Stimulated activated CD4-positive, alpha-beta T cell treated with anti-CD3 and anti-CD28 coated beads, Interleukin-1b, Interleukin-23, amount 100 ng/mL, for 4 hours (primary cell): ENCODE measurements at regions not wholly inside any gene's neighbourhood (a gene's known extent, or its start where the extent isn't known, plus 50 kb on each side); places are given as distances from the start of the nearest gene placed in this dataset.

Source experiments
- DNase-seq, 2 donors: peaks; one replicate each; pipeline ENCODE4 v3.0.0-alpha.2; 2020; ENCODE audit warnings: low read depth in 2 of 2

DNA sequence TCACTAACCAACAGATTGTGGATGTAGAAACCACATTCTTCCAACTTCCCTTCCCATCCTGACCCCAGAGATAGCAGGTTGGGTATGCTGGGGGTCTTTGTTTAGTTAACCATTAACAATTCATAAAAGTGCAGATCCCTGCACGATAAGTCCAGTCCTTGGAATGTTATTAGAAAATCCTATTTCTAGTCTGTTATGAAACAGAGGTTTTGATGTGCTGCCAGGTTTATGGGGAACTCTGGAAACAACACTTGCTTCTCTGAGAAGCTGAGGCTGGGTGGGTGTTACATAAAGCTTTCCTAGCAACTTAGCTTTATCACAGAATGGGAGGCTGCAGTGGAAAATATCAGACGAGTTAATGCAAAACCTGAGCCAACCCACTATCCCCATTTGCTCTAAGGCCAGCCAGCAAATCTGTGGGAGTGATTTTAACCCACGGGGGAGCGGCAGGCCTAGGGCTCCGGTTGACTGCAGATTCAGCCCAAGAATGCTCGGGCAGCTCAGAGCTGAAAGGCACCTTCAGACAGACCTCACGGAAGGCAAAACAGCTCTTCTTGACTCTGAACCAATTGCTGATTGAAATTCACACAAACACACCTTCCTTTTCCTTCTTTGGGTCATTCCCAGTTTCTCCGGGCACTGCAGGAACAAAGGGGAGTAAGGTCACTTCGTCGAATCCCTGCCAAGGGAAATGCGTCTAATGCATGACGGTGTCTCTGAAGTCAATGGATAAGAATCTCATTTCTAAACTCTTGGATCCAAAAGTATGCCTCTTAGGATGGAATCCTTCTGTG lies 111.7 kb upstream of the IRF2BP2 start:
- DNase-seq, result no peak

GRCh38 chr1:234720709-234721441 lies 110.9 kb upstream of the IRF2BP2 start:
- no peak for DNase-seq

DNA sequence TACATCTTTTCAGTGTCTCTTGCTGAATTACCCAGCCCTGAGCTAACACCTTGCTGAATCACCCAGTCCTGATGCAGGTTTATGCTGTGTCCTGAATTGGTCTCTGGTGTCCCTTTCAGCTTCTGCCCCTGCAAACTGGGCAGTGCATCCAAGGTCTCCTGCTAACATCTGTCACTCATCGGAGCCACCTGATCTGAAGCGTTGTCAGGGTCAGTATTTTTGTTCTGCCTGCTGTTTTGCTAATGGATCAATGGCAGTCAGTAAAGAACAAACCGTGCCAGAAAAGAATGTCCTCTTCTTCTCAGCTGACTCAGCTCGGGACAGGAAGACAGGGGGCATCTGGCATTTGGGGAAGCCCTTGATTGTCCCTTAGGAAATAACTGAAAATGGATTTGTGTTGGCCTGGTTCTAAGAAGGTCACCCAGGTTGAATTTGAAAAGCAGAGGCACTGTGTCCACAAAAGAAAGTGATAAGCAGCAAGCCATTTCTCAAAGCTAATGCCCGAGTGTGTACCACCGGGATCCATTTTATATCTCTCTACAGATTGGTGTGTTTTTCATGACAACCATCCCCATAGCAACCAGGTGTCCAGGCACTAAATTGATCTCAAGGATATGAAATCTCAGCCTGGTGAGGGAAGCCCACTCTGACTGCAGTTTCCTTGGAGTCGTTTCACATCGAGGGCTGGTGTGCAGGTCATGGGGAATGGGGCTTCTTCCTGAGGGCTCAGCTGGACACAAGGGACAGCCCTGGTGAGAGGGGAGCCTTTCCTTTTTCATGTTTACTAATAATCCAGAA lies 109.7 kb upstream of the IRF2BP2 start:
- no peak for DNase-seq

- DNase-seq, result no peak
These were observed 108.8 kb upstream of the IRF2BP2 start for GRCh38 chr1:234718496-234719453.

DNA sequence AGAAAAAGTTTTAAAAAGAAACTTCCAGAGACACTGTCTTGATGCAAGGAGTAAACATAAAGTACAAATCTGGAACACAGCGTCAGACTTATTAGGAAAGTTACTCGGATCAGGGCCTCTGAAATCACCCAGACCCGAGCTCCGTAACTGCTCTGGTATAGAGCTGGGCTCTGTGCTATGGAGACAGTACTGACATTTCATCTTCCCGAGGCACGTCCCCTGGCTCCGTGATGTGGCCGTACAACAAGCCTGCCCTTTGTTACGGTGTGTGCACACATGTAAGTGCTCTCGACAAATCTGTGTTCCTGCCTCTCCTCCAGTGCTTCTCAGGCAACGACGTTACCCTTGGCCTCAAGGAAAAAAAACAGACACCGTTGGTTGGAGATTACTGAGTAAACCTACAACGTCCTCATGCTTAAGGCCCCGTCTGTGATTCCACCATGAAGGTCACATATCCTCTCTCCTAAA lies 107.0 kb upstream of the IRF2BP2 start:
- no peak for DNase-seq

GRCh38 chr1:234715252-234716014 lies 105.5 kb upstream of the IRF2BP2 start:
- DNase-seq, result no peak

DNA sequence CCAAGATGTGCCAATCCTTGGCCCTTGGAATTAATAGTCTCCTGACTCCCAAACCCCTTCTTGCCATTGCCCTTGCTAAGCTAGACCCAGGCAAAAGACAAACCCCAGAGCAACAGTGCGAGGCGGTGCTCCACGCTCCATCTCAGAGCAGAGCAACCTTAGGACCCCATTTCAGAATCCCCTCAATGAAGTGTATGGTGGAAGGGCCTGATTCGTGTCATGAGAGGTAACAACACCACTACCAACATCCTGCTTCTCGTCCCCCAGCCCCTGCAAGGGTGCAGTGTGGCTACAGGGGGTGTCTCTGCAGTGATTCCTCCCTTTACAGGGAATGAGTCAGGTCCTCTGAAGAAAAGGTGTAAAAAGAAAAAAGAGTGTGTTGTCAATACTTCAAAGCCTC lies 103.9 kb upstream of the IRF2BP2 start:
- DNase-seq, result no peak

DNA sequence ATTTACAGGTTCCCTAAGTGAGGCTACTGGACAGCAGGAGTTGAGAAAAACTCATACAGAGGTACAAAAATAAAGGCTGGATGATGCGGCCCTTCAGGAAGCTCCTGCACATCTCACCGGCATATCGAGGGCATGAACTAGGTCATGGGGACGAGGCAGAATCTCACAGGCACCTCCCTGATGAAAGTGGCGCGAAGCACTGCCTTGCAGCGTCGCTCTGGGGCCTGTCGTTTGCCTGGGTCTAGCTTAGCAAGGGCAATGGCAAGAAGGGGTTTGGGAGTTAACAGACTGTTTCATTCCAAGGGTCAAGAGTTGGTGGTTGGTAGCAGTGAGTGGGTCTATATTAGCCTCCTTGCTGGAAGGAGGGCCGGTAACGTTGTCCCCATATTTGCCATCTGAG lies 103.5 kb upstream of the IRF2BP2 start:
- DNase-seq, result no peak

- no peak for DNase-seq
These were observed 102.9 kb upstream of the IRF2BP2 start for GRCh38 chr1:234712891-234713305.

DNA sequence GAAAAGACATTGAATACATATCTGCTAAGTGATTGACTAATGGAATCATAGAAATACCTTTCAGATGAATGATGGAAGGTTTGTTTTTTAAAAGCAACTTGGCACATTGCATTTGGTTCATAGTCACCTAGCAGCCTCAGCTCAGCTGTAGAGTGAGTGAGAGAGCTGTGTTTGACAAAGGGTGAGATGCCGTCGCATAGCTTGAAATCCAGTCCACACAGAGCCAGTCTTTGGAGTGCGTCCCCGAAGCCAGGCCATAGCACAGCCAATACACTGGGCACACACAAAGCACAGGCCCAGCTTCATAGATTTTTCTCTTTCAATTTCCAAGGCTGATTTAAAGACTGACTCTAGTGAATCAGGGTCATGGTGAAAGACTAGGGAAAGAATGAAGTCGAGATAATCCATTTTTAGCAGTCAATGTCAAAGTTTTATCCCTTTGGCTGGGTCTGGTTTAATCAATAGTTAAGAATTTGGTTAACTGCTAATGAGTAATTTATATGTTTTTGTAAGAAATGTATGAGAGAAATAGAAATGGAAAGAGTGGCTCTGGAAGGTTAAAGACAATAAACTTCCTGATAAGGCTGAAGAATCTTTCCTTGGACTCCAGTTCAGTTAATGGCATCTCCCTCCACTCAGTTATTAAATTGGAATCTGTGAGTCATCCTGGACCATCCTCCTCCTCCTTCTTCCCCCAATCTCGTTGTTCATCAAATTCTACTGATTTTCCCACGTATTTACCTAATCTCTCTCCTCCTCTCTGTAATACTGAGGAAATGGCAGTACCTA lies 101.2 kb upstream of the IRF2BP2 start:
- DNase-seq, result no peak

DNA sequence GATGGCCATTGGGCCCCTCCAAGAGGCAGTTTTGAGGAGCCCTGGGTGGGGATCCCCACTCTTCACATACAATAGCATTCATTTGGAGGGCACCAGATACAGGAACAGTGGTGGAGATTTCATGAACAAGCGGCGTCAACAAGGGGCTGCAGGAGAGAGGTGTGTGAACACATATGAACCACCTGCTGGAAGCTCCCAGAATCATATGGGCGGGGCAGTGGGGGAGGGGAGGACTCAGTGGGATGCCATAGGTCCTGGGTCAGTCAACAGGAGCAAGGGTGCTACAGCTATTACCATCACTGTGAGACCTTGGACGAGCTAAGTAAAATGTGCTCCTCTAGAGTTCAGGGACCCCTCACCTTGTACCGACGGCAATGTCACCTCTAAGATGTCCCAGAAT lies 100.4 kb upstream of the IRF2BP2 start:
- no peak for DNase-seq

DNA sequence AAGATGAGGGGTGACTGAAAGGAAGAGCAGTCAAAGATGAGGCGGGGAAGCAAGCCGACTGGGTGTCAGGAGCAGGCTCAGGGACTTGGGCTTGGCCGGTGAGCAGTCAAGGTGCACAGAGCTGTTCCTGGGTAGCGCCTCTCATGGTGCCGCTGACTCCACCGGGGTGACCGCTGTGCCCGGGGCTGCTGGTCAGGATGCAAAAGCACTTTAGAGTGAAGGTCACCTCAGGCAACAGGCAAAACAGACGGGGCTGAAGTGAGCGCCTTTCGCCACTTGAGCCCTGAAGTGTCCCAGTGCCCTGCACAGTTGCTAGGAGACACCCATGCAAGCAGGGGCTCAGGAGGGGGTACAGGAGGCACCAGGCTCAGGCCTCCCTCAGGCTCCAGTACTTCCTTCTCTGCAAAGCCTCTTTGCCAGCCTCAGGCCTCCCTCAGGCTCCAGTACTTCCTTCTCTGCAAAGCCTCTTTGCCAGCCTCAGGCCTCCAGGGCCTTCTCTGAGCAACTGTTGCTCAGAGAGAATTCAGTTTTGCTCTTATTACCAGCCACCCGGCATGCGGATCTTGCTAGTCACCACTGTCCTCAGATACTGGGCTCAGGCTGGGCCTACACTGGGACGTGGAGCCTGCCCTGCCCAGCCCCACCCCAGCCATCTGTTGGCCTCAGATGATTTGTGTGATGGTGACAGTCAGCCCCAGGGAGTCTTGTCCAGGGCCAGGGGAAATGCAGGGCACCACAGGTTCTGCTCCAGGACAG lies 99.7 kb upstream of the IRF2BP2 start:
- no peak for DNase-seq

DNA sequence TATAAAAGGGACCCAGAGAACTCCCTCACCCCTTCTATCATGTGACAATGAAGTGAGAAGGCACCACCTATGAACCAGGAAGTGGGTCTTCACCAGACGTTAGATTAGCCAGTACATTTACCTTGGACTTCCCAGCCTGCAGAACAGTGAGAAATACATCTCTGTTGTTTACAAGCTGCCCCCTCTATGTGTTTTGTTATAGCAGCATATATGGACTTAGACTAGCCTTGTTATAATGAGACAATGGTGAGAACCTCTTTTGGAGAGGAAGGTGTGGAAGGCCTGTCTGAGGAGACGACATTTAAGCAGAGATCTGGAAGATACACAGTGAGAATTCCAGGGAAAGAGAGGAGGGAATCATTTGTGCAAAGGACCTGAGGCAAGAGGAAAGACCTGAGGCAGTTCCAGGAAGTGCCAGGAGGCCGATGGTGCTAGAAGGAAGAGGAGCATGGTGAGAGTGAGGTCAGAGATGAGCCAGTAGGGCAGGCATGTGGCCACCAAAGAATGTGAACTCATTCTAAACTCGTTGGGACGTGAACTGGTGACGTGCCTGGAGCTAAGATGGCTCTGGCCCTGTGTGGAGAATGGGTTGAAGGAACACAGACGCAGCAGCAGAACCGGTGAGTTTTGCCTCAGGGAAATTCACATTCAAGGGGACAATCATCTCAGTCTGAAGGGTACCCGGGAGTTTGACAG lies 98.9 kb upstream of the IRF2BP2 start:
- no peak for DNase-seq

- no peak for DNase-seq
These were observed 97.7 kb upstream of the IRF2BP2 start for GRCh38 chr1:234707641-234708040.

- no peak for DNase-seq
These were observed 97.0 kb upstream of the IRF2BP2 start for GRCh38 chr1:234706931-234707330.

DNA sequence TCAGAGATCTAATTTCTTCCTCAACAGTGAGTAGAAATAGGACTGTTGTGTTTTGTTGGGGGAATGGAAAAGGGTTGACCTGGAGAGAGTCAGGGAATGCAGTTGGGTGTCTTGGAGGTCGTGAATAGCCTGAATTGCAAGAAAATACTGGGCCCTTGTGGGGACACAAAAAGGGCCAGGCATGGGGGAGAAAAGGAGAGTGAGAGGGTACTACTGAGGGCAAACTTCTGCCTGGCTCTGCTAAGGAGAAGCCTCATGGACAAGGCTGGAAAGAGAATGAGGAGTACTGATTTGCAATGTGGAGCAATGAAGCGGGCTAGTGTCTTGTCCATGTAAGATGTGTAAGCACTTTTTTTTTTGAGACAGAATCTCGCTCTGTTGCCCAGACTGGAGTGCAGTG lies 96.2 kb upstream of the IRF2BP2 start:
- no peak for DNase-seq

- no peak for DNase-seq
These were observed 95.6 kb upstream of the IRF2BP2 start for GRCh38 chr1:234705615-234706014.
